A549 (cell line): ENCODE measurements at regions not wholly inside any gene's neighbourhood (a gene's known extent, or its start where the extent isn't known, plus 50 kb on each side); places are given as distances from the start of the nearest gene placed in this dataset.

Source experiments
- CTCF ChIP-seq: fragments of >200 bp; sonication (Bioruptor Twin); formaldehyde crosslinking; IDR thresholded peaks from 3 replicates; pipeline ENCODE4 v1.5.1; 2016
- EHMT2 ChIP-seq: fragments of 200-600 bp; sonication (generic); IDR thresholded peaks from 2 replicates; pipeline ENCODE4 v1.6.1; 2016; ENCODE audit warnings: antibody characterized with exemption, low read depth, mild to moderate bottlenecking, moderate library complexity
- FOSL2 ChIP-seq, 2 experiments: fragments of 450-650 bp in 1 of 2; fragments of >200 bp in 1 of 2; sonication (Bioruptor Twin) in 1 of 2; formaldehyde crosslinking; IDR thresholded peaks; 2 replicates each; pipeline versions ENCODE4 v1.5.0 to v1.6.1; 2016 to 2020; ENCODE audit warnings: mild to moderate bottlenecking in 1 of 2, moderate library complexity in 1 of 2
- GATA3 ChIP-seq: IDR thresholded peaks from 2 replicates; pipeline ENCODE4 v1.6.1; 2012; ENCODE audit warnings: borderline replicate concordance
- NR3C1 ChIP-seq: fragments of >200 bp; sonication (Bioruptor Twin); formaldehyde crosslinking; IDR thresholded peaks from 3 replicates; pipeline ENCODE4 v1.6.1; 2017
- RCOR1 ChIP-seq: fragments of 150-350 bp; IDR thresholded peaks from 2 replicates; pipeline ENCODE4 v1.6.1; 2014; ENCODE audit warnings: antibody characterized with exemption, low read length, low read depth
- ZC3H11A ChIP-seq: fragments of 450-650 bp; IDR thresholded peaks from 2 replicates; pipeline ENCODE4 v1.6.1; 2014; ENCODE audit warnings: antibody characterized with exemption, mild to moderate bottlenecking
- ZFP36 ChIP-seq: fragments of 450-650 bp; IDR thresholded peaks from 2 replicates; pipeline ENCODE4 v1.6.1; 2014; ENCODE audit warnings: borderline replicate concordance; ENCODE audit not compliant: partially characterized antibody
- ZNF302 ChIP-seq: fragments of 250-450 bp; sonication (Bioruptor Pico); IDR thresholded peaks from 2 replicates; pipeline ENCODE4 v1.9.0; 2021; ENCODE audit warnings: inconsistent platforms, mild to moderate bottlenecking, moderate library complexity
- TF ChIP-seq, protein P1 (sequence below): fragments of 450-650 bp; IDR thresholded peaks from 2 replicates; pipeline ENCODE4 v1.6.1; 2014; ENCODE audit warnings: antibody characterized with exemption

GRCh38 chr15:88745065-88745464 lies 58.2 kb upstream of the ACAN start:
- TF ChIP-seq EHMT2 = no peak
- TF ChIP-seq NR3C1 = no peak
- TF ChIP-seq CTCF = no peak
- no peak for TF ChIP-seq RCOR1
- TF ChIP-seq, protein P1, sequence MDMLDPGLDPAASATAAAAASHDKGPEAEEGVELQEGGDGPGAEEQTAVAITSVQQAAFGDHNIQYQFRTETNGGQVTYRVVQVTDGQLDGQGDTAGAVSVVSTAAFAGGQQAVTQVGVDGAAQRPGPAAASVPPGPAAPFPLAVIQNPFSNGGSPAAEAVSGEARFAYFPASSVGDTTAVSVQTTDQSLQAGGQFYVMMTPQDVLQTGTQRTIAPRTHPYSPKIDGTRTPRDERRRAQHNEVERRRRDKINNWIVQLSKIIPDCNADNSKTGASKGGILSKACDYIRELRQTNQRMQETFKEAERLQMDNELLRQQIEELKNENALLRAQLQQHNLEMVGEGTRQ = no peak
- TF ChIP-seq ZFP36 = no peak
- no peak for TF ChIP-seq ZNF302 (CRISPR knock-in tag)
- TF ChIP-seq ZC3H11A = no peak
- TF ChIP-seq FOSL2 (IDR thresholded peaks at IDR 0.05) = no peak
- no peak for TF ChIP-seq FOSL2 (CRISPR knock-in tag; IDR thresholded peaks at IDR 0.05)
- no peak for TF ChIP-seq GATA3
